Right lobe of liver (tissue), 6 donors: ENCODE measurements at regions not wholly inside any gene's neighbourhood (a gene's known extent, or its start where the extent isn't known, plus 50 kb on each side); places are given as distances from the start of the nearest gene placed in this dataset.

Experiments
- ATAC-seq, 4 donors: fragments of 200-7000 bp; cut with Tn5 transposase; one replicate each; pipeline ENCODE4 v1.9.1; 2020; ENCODE audit warnings: mild to moderate bottlenecking in 4 of 4, moderate library complexity in 4 of 4
- DNase-seq, 3 donors: peaks; one replicate each; pipeline ENCODE4 v3.0.0-alpha.2; 2020
- H3K27ac ChIP-seq, 3 donors: fragments of 200-600 bp; one replicate each; pipeline ENCODE4 v1.8.0; 2022
- H3K27me3 ChIP-seq, 2 donors: fragments of 200-600 bp; one replicate each; pipeline ENCODE4 v1.8.0; 2022
- H3K36me3 ChIP-seq, 4 donors: fragments of 200-600 bp; sonication (generic) in 1 of 4; one replicate each; pipeline versions ENCODE4 v1.5.1 to v1.8.0; 2017 to 2022; ENCODE audit warnings: control low read depth in 1 of 4
- H3K4me1 ChIP-seq, 4 donors: fragments of 200-600 bp; sonication (generic) in 1 of 4; one replicate each; pipeline versions ENCODE4 v1.5.1 to v1.8.0; 2017 to 2022; ENCODE audit warnings: control low read depth in 1 of 4
- H3K4me3 ChIP-seq, 3 donors: fragments of 200-600 bp; one replicate each; pipeline ENCODE4 v1.8.0; 2022
- H3K9me3 ChIP-seq, 4 donors: fragments of 200-600 bp; sonication (generic) in 1 of 4; one replicate each; pipeline versions ENCODE4 v1.5.1 to v1.8.0; 2017 to 2022; ENCODE audit warnings: control low read depth in 1 of 4
- CTCF ChIP-seq, 4 donors: fragments of 200-600 bp in 3 of 4; fragments of 450-650 bp in 1 of 4; IDR thresholded peaks; one replicate each; pipeline versions ENCODE4 v1.5.1 to v1.8.0; 2016 to 2022; ENCODE audit warnings: antibody characterized with exemption in 4 of 4, mild to moderate bottlenecking in 2 of 4
- POLR2A ChIP-seq: fragments of 450-650 bp; IDR thresholded peaks from one replicate; pipeline ENCODE4 v1.6.1; 2017; ENCODE audit warnings: antibody characterized with exemption, mild to moderate bottlenecking
- WGBS: methylation state at CpG from one replicate; pipeline ENCODE4 v1.1.6; 2018; ENCODE audit warnings: low coverage, low lambda C conversion rate; ENCODE audit not compliant: insufficient coverage; ENCODE audit errors: missing lambda C conversion rate; 5-methylcytosine and 5-hydroxymethylcytosine counted together
- intact Hi-C, 2 donors: fragments of 100-400 bp; cut with DNase I; formaldehyde crosslinking; loops; one replicate each; pipeline versions ENCODE4 v1.11.2 to v1.14.1; 2022
- donor health status: DM: no; HTN: yes; CAD: no.
- donor health status: DM: no; HTN: no; CAD: no.
- donor health status: DM: no; HTN: no; CAD: no.
- donor health status: DM: no; HTN: yes; CAD: no.
- donor health status: DM: no; HTN: yes; CAD: no.

- H3K9me3 ChIP-seq, result no peaks in the 10 kb centered on the region
- intact Hi-C loops, result no loop called here
- no CpG with 5 or more reads among the region's 1 CpG for WGBS
- ATAC-seq (no peak), DNase-seq (no peak)
- H3K4me3 ChIP-seq, result no peak overlapping the region
- TF ChIP-seq POLR2A, result no peak
- TF ChIP-seq CTCF (IDR thresholded peaks at IDR 0.05), result no peak
- H3K27ac ChIP-seq, result no peak overlapping the region
- no peaks in the 10 kb centered on the region for H3K36me3 ChIP-seq
- H3K27me3 ChIP-seq, result no peaks in the 10 kb centered on the region
- H3K4me1 ChIP-seq, result no peaks in the 10 kb centered on the region
These were observed 52.1 kb upstream of the USPL1 start for GRCh38 chr13:30565658-30566057.

GRCh38 chr13:30567072-30567471, 50.6 kb upstream of the USPL1 start:
- DNase-seq, result no peak
- Histone ChIP-seq H3K4me1 (no peaks in the 10 kb centered on the region), H3K9me3 (no peaks in the 10 kb centered on the region), H3K27me3 (no peaks in the 10 kb centered on the region), H3K27ac (no peak overlapping the region), H3K36me3 (no peaks in the 10 kb centered on the region), H3K4me3 (no peak overlapping the region)
- TF ChIP-seq CTCF (IDR thresholded peaks at IDR 0.05) (no peak), POLR2A (no peak)
- no peak for ATAC-seq
- 62% methylated on average over 2 of the region's 2 CpGs for WGBS
- intact Hi-C loops, result no loop called here
